WTC11 (cell line): ENCODE measurements at regions not wholly inside any gene's neighbourhood (a gene's known extent, or its start where the extent isn't known, plus 50 kb on each side); places are given as distances from the start of the nearest gene placed in this dataset.

ENCODE experiments used
- ATAC-seq: fragments of 200-7000 bp; cut with Tn5 transposase; 2 replicates; pipeline ENCODE4 v1.10.0; 2021; ENCODE audit warnings: mild to moderate bottlenecking, moderate library complexity
- CTCF ChIA-PET: fragments of 300-600 bp; sonication (Branson Sonifier 250); formaldehyde crosslinking; loops from one replicate; lab custom pipeline; 2021; ENCODE audit warnings: antibody characterized with exemption; lab: Charles Lee
- POLR2A ChIA-PET: fragments of 350-600 bp; sonication (Branson Sonifier 250); formaldehyde crosslinking; loops from one replicate; lab custom pipeline; 2021; ENCODE audit warnings: antibody characterized with exemption; lab: Charles Lee
- DNase-seq: peaks from one replicate; pipeline ENCODE4 v3.0.0; 2021; ENCODE audit warnings: low spot score
- H3K27ac Mint-ChIP-seq: 2 replicates; pipeline ENCODE4 v1.8.0; 2021; ENCODE audit warnings: mixed read lengths
- H3K27me3 Mint-ChIP-seq: 2 replicates; pipeline ENCODE4 v1.8.0; 2021; ENCODE audit warnings: low read depth, mild to moderate bottlenecking, moderate library complexity, mixed read lengths
- H3K36me3 Mint-ChIP-seq: 2 replicates; pipeline ENCODE4 v1.8.0; 2021; ENCODE audit warnings: mixed read lengths
- H3K4me1 Mint-ChIP-seq: 2 replicates; pipeline ENCODE4 v1.8.0; 2022; ENCODE audit warnings: mixed read lengths
- H3K4me3 Mint-ChIP-seq: 2 replicates; pipeline ENCODE4 v1.8.0; 2021; ENCODE audit warnings: mild to moderate bottlenecking, moderate library complexity, mixed read lengths
- H3K9me3 Mint-ChIP-seq: 2 replicates; pipeline ENCODE4 v1.8.0; 2021; ENCODE audit warnings: mixed read lengths
- ATF1 ChIP-seq: sonication (generic); formaldehyde crosslinking; IDR thresholded peaks from 2 replicates; pipeline ENCODE4 v1.8.1; 2023; ENCODE audit warnings: mild to moderate bottlenecking, moderate library complexity, missing genetic modification reagents
- CREM ChIP-seq: sonication (generic); formaldehyde crosslinking; IDR thresholded peaks from 2 replicates; pipeline ENCODE4 v1.8.1; 2022; ENCODE audit warnings: mild to moderate bottlenecking, missing genetic modification reagents, moderate library complexity
- FOXJ3 ChIP-seq: sonication (generic); formaldehyde crosslinking; IDR thresholded peaks from 2 replicates; pipeline ENCODE4 v1.9.0; 2021; ENCODE audit warnings: missing genetic modification reagents, mild to moderate bottlenecking, borderline replicate concordance
- JAZF1 ChIP-seq: fragments of 250-450 bp; sonication (Bioruptor Pico); IDR thresholded peaks from 2 replicates; pipeline ENCODE4 v1.9.0; 2021; ENCODE audit warnings: moderate library complexity, mild to moderate bottlenecking, inconsistent platforms
- NFATC4 ChIP-seq: fragments of 250-450 bp; sonication (Bioruptor Pico); IDR thresholded peaks from 2 replicates; pipeline ENCODE4 v1.9.0; 2021; ENCODE audit warnings: mild to moderate bottlenecking
- NR2C2 ChIP-seq: sonication (generic); formaldehyde crosslinking; IDR thresholded peaks from 2 replicates; pipeline ENCODE4 v1.8.0; 2022; ENCODE audit warnings: mild to moderate bottlenecking, missing genetic modification reagents
- OVOL2 ChIP-seq: fragments of 250-450 bp; sonication (Bioruptor Pico); IDR thresholded peaks from 2 replicates; pipeline ENCODE4 v1.9.0; 2021; ENCODE audit warnings: mild to moderate bottlenecking, borderline replicate concordance
- PRRX2 ChIP-seq: fragments of 250-450 bp; sonication (Bioruptor Pico); IDR thresholded peaks from 2 replicates; pipeline ENCODE4 v1.8.0; 2021; ENCODE audit warnings: mild to moderate bottlenecking
- USF1 ChIP-seq: sonication (generic); formaldehyde crosslinking; IDR thresholded peaks from 2 replicates; pipeline ENCODE4 v1.8.0; 2022; ENCODE audit warnings: mild to moderate bottlenecking, missing genetic modification reagents
- ZNF219 ChIP-seq: sonication (generic); formaldehyde crosslinking; IDR thresholded peaks from 2 replicates; pipeline ENCODE4 v1.8.0; 2023; ENCODE audit warnings: missing genetic modification reagents, mild to moderate bottlenecking, borderline replicate concordance
- ZNF232 ChIP-seq: sonication (generic); formaldehyde crosslinking; IDR thresholded peaks from 2 replicates; pipeline ENCODE4 v1.8.0; 2022; ENCODE audit warnings: mild to moderate bottlenecking, missing genetic modification reagents
- ZNF263 ChIP-seq: sonication (generic); formaldehyde crosslinking; IDR thresholded peaks from 2 replicates; pipeline ENCODE4 v1.8.1; 2022; ENCODE audit warnings: low read depth, mild to moderate bottlenecking, moderate library complexity, missing genetic modification reagents
- ZNF416 ChIP-seq: fragments of 250-450 bp; sonication (Bioruptor Pico); IDR thresholded peaks from 2 replicates; pipeline ENCODE4 v1.9.0; 2021; ENCODE audit warnings: mild to moderate bottlenecking, inconsistent platforms
- ZNF425 ChIP-seq: fragments of 250-450 bp; sonication (Bioruptor Pico); conservative IDR thresholded peaks from 2 replicates; pipeline ENCODE4 v1.9.0; 2021; ENCODE audit warnings: mild to moderate bottlenecking
- ZSCAN18 ChIP-seq: fragments of 250-450 bp; sonication (Bioruptor Pico); IDR thresholded peaks from 2 replicates; pipeline ENCODE4 v2.1.2; 2022; ENCODE audit warnings: mild to moderate bottlenecking, moderate library complexity
- TF ChIP-seq, protein P1 (sequence below): sonication (generic); formaldehyde crosslinking; IDR thresholded peaks from 2 replicates; pipeline ENCODE4 v1.8.1; 2023; ENCODE audit warnings: mild to moderate bottlenecking, missing genetic modification reagents
- TF ChIP-seq, protein P2 (sequence below): sonication (generic); formaldehyde crosslinking; IDR thresholded peaks from 2 replicates; pipeline ENCODE4 v1.8.1; 2023; ENCODE audit warnings: mild to moderate bottlenecking, missing genetic modification reagents, moderate library complexity
- TF ChIP-seq, protein P3 (sequence below): sonication (generic); formaldehyde crosslinking; IDR thresholded peaks from 2 replicates; pipeline ENCODE4 v1.8.0; 2023; ENCODE audit warnings: missing genetic modification reagents
- TF ChIP-seq, protein P4 (sequence below): sonication (generic); formaldehyde crosslinking; IDR thresholded peaks from 2 replicates; pipeline ENCODE4 v1.8.0; 2023; ENCODE audit warnings: mild to moderate bottlenecking, missing genetic modification reagents

GRCh38 chr12:90621927-90622326 is 333.0 kb downstream of the CCER1 start:
- H3K9me3 Mint-ChIP-seq, result no peaks in the 10 kb centered on the region
- no peak overlapping the region for H3K27ac Mint-ChIP-seq
- no peak for DNase-seq
- no peaks in the 10 kb centered on the region for H3K36me3 Mint-ChIP-seq
- TF ChIP-seq, protein P1, sequence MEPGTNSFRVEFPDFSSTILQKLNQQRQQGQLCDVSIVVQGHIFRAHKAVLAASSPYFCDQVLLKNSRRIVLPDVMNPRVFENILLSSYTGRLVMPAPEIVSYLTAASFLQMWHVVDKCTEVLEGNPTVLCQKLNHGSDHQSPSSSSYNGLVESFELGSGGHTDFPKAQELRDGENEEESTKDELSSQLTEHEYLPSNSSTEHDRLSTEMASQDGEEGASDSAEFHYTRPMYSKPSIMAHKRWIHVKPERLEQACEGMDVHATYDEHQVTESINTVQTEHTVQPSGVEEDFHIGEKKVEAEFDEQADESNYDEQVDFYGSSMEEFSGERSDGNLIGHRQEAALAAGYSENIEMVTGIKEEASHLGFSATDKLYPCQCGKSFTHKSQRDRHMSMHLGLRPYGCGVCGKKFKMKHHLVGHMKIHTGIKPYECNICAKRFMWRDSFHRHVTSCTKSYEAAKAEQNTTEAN (CRISPR knock-in tag), result no peak
- H3K4me3 Mint-ChIP-seq, result no peak overlapping the region
- H3K27me3 Mint-ChIP-seq, result no peaks in the 10 kb centered on the region
- no peak for ATAC-seq
- ChIA-PET POLR2A (no interaction called here), CTCF (no interaction called here)
- 0 out of 2 replicates have a peak, but pooled peaks cover 4% of the 10 kb centered on the region for H3K4me1 Mint-ChIP-seq

- no peak for TF ChIP-seq JAZF1 (CRISPR knock-in tag)
- no peak for TF ChIP-seq PRRX2 (CRISPR knock-in tag)
- TF ChIP-seq ATF1, result no peak
- TF ChIP-seq ZNF425 (CRISPR knock-in tag), result no peak
- H3K36me3 Mint-ChIP-seq, result no peaks in the 10 kb centered on the region
Observed at GRCh38 chr12:90619943-90620342, 335.0 kb downstream of the CCER1 start.

DNA sequence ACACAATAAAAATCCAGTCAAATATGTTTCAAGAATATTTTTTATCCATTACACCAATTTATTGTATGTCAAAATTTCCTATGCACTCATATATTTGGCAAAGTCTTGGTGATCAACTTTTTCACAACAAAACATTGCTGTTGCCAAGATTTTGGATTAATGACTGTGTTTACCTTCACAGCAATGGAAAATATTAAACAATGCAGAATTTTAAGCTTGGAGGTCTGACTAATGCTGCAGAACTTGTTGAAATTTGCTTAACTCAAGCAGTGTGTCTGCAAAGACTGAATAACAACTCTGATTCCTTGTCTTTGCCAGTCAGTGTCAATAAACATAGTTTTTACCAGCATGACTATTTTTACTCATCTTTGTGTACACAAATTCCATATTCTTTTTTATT is 336.4 kb downstream of the CCER1 start:
- 0 out of 2 replicates have a peak, but pooled peaks cover 4% of the 10 kb centered on the region for H3K4me1 Mint-ChIP-seq
- no peaks in the 10 kb centered on the region for H3K27me3 Mint-ChIP-seq
- ChIA-PET POLR2A (no interaction called here), CTCF (no interaction called here)
- ATAC-seq (no peak), DNase-seq (no peak)
- no peak overlapping the region for H3K4me3 Mint-ChIP-seq
- no peaks in the 10 kb centered on the region for H3K9me3 Mint-ChIP-seq
- no peaks in the 10 kb centered on the region for H3K36me3 Mint-ChIP-seq
- no peak overlapping the region for H3K27ac Mint-ChIP-seq
- no peak for TF ChIP-seq ZSCAN18
- no peak for TF ChIP-seq NFATC4 (CRISPR knock-in tag)
- TF ChIP-seq FOXJ3, result no peak
- TF ChIP-seq, protein P2, sequence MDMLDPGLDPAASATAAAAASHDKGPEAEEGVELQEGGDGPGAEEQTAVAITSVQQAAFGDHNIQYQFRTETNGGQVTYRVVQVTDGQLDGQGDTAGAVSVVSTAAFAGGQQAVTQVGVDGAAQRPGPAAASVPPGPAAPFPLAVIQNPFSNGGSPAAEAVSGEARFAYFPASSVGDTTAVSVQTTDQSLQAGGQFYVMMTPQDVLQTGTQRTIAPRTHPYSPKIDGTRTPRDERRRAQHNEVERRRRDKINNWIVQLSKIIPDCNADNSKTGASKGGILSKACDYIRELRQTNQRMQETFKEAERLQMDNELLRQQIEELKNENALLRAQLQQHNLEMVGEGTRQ, result no peak
- TF ChIP-seq ZNF416 (CRISPR knock-in tag), result no peak
- no peak for TF ChIP-seq CREM (CRISPR knock-in tag)
- TF ChIP-seq, protein P3, sequence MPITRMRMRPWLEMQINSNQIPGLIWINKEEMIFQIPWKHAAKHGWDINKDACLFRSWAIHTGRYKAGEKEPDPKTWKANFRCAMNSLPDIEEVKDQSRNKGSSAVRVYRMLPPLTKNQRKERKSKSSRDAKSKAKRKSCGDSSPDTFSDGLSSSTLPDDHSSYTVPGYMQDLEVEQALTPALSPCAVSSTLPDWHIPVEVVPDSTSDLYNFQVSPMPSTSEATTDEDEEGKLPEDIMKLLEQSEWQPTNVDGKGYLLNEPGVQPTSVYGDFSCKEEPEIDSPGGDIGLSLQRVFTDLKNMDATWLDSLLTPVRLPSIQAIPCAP (CRISPR knock-in tag), result no peak
- TF ChIP-seq USF1 (CRISPR knock-in tag), result no peak
- TF ChIP-seq OVOL2 (CRISPR knock-in tag), result no peak
- no peak for TF ChIP-seq ZNF263 (CRISPR knock-in tag)
- no peak for TF ChIP-seq ZNF219 (CRISPR knock-in tag)
- TF ChIP-seq, protein P4, sequence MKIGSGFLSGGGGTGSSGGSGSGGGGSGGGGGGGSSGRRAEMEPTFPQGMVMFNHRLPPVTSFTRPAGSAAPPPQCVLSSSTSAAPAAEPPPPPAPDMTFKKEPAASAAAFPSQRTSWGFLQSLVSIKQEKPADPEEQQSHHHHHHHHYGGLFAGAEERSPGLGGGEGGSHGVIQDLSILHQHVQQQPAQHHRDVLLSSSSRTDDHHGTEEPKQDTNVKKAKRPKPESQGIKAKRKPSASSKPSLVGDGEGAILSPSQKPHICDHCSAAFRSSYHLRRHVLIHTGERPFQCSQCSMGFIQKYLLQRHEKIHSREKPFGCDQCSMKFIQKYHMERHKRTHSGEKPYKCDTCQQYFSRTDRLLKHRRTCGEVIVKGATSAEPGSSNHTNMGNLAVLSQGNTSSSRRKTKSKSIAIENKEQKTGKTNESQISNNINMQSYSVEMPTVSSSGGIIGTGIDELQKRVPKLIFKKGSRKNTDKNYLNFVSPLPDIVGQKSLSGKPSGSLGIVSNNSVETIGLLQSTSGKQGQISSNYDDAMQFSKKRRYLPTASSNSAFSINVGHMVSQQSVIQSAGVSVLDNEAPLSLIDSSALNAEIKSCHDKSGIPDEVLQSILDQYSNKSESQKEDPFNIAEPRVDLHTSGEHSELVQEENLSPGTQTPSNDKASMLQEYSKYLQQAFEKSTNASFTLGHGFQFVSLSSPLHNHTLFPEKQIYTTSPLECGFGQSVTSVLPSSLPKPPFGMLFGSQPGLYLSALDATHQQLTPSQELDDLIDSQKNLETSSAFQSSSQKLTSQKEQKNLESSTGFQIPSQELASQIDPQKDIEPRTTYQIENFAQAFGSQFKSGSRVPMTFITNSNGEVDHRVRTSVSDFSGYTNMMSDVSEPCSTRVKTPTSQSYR (CRISPR knock-in tag), result no peak
- no peak for TF ChIP-seq NR2C2 (CRISPR knock-in tag)
- TF ChIP-seq ZNF232, result no peak

More at GRCh38 chr12:90619943-90620342, 335.0 kb downstream of the CCER1 start:
- CTCF ChIA-PET, result no interaction called here
- no peak overlapping the region for H3K27ac Mint-ChIP-seq
- DNase-seq (no peak), ATAC-seq (no peak)
- POLR2A ChIA-PET, result no interaction called here
- no peaks in the 10 kb centered on the region for H3K9me3 Mint-ChIP-seq
- H3K4me1 Mint-ChIP-seq, result 0 out of 2 replicates have a peak, but pooled peaks cover 4% of the 10 kb centered on the region
- no peak overlapping the region for H3K4me3 Mint-ChIP-seq
- no peaks in the 10 kb centered on the region for H3K27me3 Mint-ChIP-seq
